GM12875 (cell line): ENCODE measurements at regions not wholly inside any gene's neighbourhood (a gene's known extent, or its start where the extent isn't known, plus 50 kb on each side); places are given as distances from the start of the nearest gene placed in this dataset.
"Not testable (repeated sequence)": the region's sequence is repeated elsewhere in the genome, so short reads cannot be mapped to it uniquely, and the experiment has no call there.

Experiments
- H3K4me3 ChIP-seq: one replicate; pipeline ENCODE4 v1.5.1; 2011; ENCODE audit warnings: low read depth, low read length, control low read depth
- TF ChIP-seq, protein P1 (sequence below): IDR thresholded peaks from 2 replicates; pipeline ENCODE4 v1.5.1; 2011; ENCODE audit warnings: low read depth, mild to moderate bottlenecking, control low read depth, inconsistent platforms, low read length, moderate library complexity, borderline replicate concordance; ENCODE audit not compliant: insufficient read depth

DNA sequence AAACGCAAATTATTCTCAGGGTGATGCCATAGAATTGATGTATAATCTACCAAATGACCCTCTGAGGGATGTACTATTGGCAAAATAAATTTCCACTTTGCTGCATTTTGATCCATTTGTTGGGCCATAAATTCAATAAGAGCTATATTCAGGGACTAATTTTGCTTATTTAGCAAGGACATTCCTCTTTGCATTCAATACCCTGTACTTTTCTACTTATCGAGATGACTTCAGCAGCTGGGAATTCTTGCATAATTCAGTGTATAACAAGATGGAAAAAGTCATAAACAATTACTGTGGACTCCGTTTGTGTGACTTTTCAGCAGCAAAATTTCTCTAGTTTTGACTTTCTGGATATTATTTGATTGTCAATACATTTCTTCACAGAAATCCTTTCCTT is 744.7 kb upstream of the CCDC179 start:
- no peak overlapping the region for H3K4me3 ChIP-seq
- TF ChIP-seq, protein P1, sequence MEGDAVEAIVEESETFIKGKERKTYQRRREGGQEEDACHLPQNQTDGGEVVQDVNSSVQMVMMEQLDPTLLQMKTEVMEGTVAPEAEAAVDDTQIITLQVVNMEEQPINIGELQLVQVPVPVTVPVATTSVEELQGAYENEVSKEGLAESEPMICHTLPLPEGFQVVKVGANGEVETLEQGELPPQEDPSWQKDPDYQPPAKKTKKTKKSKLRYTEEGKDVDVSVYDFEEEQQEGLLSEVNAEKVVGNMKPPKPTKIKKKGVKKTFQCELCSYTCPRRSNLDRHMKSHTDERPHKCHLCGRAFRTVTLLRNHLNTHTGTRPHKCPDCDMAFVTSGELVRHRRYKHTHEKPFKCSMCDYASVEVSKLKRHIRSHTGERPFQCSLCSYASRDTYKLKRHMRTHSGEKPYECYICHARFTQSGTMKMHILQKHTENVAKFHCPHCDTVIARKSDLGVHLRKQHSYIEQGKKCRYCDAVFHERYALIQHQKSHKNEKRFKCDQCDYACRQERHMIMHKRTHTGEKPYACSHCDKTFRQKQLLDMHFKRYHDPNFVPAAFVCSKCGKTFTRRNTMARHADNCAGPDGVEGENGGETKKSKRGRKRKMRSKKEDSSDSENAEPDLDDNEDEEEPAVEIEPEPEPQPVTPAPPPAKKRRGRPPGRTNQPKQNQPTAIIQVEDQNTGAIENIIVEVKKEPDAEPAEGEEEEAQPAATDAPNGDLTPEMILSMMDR: no peak

- no peak overlapping the region for H3K4me3 ChIP-seq
- TF ChIP-seq, protein P1: no peak
Measured at GRCh38 chr11:23606191-23606590, 745.9 kb upstream of the CCDC179 start.

GRCh38 chr11:23611726-23612125 is 751.5 kb upstream of the CCDC179 start:
- no peak overlapping the region for H3K4me3 ChIP-seq
- TF ChIP-seq, protein P1: no peak

- TF ChIP-seq, protein P1: no peak
- H3K4me3 ChIP-seq: no peak overlapping the region
Measured at GRCh38 chr11:23620617-23621016, 760.3 kb upstream of the CCDC179 start.

DNA sequence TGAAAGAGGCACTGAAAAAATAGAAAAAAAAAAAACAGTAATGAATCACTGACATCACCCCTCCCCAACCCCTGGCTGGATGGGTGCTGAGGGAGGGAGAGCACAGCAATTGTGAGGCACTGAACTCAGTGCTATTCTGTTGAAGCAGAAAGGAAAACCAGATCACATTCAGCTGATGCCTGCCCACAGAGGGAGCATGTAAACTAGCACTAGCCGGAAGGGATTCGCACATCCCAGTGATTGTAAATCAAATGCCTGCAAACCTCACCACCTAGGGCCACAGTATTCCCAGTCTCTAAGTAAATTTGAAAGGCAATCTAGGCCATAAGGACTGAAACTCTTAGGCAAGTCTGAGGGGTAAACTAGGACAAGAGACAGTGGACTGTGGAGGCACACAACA is 772.0 kb upstream of the CCDC179 start:
- TF ChIP-seq, protein P1: no peak
- H3K4me3 ChIP-seq: no peak overlapping the region

GRCh38 chr11:23644443-23644842 is 784.2 kb upstream of the CCDC179 start:
- TF ChIP-seq, protein P1: no peak
- no peak overlapping the region for H3K4me3 ChIP-seq

- not testable (repeated sequence) for H3K4me3 ChIP-seq
Measured at GRCh38 chr11:23652336-23652735, 792.1 kb upstream of the CCDC179 start.

DNA sequence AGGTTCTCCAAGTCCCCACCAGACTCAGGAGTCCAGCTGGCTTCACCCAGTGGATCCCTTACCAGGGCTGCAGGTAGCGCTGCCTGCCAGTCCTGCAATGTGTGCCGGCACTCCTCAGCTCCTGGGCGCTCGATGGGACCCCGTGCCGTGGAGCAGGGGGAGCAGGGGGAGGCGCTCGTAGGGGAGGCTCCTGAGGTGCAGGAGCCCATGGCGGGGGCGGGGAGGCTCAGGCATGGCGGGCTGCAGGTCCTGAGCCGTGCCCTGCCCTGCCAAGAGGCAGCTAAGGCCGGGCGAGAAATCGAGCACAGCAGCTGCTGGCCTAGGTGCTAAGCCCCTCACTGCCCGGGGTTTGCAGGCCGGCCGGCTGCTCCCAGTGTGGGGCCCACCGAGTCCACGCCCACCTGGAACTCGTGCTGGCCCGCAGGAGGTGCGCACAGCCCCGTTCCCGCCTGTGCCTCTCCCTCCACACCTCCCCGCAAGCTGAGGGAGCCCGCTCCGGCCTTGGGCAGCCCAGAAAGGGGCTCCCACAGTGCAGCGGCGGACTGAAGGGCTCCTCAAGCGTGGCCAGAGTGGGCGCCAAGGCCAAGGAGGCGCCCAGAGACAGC is 792.9 kb upstream of the CCDC179 start:
- TF ChIP-seq, protein P1: no peak
- H3K4me3 ChIP-seq: no peak overlapping the region
